GM06990 (cell line): ENCODE measurements at regions not wholly inside any gene's neighbourhood (a gene's known extent, or its start where the extent isn't known, plus 50 kb on each side); places are given as distances from the start of the nearest gene placed in this dataset.

Experiments
- DNase-seq: peaks from one replicate; pipeline ENCODE4 v3.0.0-alpha.2; 2011; ENCODE audit not compliant: insufficient read length; ENCODE audit errors: extremely low read depth
- H3K27me3 ChIP-seq: replicated peaks from 2 replicates; pipeline ENCODE4 v1.6.0; 2011; ENCODE audit warnings: low read length; ENCODE audit not compliant: control insufficient read depth, insufficient read depth
- H3K36me3 ChIP-seq: 2 replicates; pipeline ENCODE4 v1.5.1; 2011; ENCODE audit warnings: low read length; ENCODE audit not compliant: control insufficient read depth, insufficient read depth
- H3K4me3 ChIP-seq: replicated peaks from 2 replicates; pipeline ENCODE4 v1.5.1; 2011; ENCODE audit warnings: low read depth, mild to moderate bottlenecking, control low read depth, low read length
- TF ChIP-seq, protein P1 (sequence below): IDR thresholded peaks from 2 replicates; pipeline ENCODE4 v1.5.1; 2011; ENCODE audit warnings: low read length, control low read depth, mild to moderate bottlenecking, inconsistent platforms; ENCODE audit not compliant: insufficient read depth, poor library complexity, severe bottlenecking

DNA sequence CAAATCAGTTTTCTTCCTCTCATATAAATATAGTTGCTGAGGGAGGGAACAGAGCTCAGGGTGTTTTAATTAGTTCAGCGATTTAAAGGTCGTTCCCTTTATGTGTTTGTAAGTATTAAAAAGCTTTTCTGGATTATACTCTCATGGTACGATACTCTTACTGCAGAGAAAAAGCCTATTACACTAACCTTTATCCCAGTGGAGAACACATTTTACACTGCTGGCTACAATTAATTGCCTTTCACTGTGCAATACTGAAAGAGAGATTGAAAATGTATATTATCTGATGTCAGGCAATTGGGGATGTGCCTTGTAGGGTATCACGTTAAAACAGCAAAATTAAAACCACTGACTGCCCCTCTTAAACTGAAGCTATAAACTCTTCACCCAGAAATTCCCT is 526.9 kb upstream of the SGCG start:
- no peak for DNase-seq
- Histone ChIP-seq H3K27me3 (no peaks in the 10 kb centered on the region), H3K4me3 (no peak overlapping the region), H3K36me3 (no peaks in the 10 kb centered on the region)
- TF ChIP-seq, protein P1, sequence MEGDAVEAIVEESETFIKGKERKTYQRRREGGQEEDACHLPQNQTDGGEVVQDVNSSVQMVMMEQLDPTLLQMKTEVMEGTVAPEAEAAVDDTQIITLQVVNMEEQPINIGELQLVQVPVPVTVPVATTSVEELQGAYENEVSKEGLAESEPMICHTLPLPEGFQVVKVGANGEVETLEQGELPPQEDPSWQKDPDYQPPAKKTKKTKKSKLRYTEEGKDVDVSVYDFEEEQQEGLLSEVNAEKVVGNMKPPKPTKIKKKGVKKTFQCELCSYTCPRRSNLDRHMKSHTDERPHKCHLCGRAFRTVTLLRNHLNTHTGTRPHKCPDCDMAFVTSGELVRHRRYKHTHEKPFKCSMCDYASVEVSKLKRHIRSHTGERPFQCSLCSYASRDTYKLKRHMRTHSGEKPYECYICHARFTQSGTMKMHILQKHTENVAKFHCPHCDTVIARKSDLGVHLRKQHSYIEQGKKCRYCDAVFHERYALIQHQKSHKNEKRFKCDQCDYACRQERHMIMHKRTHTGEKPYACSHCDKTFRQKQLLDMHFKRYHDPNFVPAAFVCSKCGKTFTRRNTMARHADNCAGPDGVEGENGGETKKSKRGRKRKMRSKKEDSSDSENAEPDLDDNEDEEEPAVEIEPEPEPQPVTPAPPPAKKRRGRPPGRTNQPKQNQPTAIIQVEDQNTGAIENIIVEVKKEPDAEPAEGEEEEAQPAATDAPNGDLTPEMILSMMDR = no peak

DNA sequence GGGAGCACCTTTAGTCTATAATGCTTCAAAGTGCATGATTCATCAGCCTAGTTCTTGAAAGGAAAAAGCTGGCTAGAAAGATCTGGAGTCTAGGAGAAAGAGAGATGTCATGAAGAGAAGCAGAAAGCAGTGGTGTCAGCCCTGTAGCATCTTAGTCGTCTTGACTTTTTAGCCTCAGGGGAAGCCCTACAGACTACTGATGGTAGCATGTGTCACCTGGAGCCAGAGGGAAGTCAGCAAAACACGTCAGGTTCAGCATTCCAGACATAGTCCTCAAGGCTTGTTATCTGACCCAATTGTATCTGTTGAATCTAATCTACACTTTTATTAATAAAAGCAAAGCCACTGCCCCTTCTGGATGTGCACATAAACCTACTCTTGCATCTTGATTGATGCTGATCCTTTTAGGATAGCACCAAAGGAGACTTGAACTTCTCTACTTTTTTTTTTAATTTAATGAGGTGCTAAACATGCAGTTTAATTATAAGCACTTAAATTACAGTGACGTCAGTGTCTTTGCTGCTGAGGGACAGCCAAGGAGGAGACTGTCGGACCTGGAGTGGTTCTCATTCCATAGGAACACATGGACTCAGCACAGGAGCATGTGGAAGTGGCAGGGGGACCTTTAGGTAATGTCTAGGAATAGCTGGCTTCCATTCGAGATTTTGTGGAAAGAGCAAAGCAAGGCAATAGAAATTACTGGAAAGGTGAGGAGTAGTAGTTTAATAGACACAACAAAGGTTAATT is 525.5 kb upstream of the SGCG start:
- Histone ChIP-seq H3K27me3 (no peaks in the 10 kb centered on the region), H3K36me3 (no peaks in the 10 kb centered on the region), H3K4me3 (no peak overlapping the region)
- no peak for DNase-seq
- TF ChIP-seq, protein P1 = no peak

DNA sequence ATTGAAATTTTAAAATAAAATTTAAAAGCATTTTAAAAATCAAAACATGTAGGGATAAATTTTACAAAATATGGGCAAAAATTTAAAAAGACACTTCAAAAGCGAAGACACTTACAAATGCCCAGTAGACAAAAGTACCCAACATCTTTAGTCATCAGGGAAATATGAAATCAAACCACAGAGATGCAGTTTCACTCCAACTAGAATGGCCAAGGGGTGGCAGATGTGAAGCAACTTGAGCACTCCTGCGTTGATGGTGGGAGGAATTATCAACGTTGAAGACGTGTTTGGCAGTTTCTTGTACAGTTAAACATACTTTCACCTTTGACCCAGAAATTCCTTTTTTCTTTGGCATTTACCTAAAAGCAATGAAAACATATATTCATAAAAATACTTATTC is 518.0 kb upstream of the SGCG start:
- TF ChIP-seq, protein P1 = no peak
- no peaks in the 10 kb centered on the region for H3K36me3 ChIP-seq
- no peak for DNase-seq
- no peaks in the 10 kb centered on the region for H3K27me3 ChIP-seq
- no peak overlapping the region for H3K4me3 ChIP-seq

DNA sequence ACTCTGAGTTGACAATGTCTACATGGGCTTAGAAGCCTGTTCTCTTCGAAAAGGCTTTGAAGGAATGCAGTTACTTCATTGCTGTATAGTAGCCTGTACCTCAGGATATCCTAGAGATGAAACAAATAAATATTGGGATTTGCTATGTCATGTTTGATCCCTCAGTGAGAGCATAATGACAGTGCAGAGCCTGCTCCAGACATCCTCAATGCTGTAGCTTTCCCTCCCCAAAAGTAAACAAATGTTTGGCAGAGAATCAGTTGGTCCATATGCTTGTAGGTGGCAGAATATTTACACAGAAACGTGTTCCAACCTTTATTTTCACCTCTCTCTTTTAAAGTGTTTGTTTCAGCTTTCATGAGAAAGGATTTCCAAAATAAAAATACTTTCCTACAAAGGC is 515.3 kb upstream of the SGCG start:
- Histone ChIP-seq H3K27me3 (no peaks in the 10 kb centered on the region), H3K36me3 (no peaks in the 10 kb centered on the region), H3K4me3 (no peak overlapping the region)
- DNase-seq = no peak
- TF ChIP-seq, protein P1 = no peak

DNA sequence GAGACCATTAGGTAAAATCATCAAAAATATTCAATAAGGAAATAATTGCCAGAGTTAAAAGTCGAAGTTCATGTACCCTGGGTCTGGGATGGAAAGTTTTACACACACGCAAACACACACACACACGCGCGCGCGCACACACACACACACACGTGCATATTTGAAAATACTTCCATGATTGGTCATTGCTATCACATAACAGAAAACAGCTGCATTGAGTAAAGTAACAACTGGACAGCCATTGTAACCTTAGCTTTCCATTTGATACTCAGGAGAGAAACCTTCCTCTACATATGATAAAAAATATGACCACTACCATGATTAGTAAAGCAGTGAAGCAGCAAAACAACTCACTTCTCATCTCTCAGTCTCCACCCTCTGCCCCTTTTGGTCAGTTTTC is 490.0 kb upstream of the SGCG start:
- H3K4me3 ChIP-seq = no peak overlapping the region
- H3K27me3 ChIP-seq = no peaks in the 10 kb centered on the region
- no peaks in the 10 kb centered on the region for H3K36me3 ChIP-seq
- TF ChIP-seq, protein P1 = no peak
- DNase-seq = no peak

DNA sequence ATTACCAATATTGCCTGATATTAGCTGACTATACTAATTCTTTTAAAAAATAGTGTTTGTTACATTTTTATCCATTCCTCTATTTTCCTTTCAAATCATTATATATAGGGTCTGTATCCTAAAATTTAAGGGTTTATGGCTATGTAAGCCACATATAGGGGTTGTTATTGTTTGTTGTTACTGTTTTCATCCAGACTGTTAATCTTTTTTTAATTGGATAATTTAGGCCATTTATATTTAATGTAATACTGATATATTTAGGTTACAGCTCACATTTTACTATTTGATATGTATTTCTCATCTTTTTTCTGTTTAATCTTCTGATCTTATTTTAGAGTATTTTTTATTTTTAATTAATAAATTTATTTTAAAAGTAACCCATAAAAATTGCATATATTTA is 487.1 kb upstream of the SGCG start:
- DNase-seq = no peak
- H3K36me3 ChIP-seq = no peaks in the 10 kb centered on the region
- TF ChIP-seq, protein P1 = no peak
- no peaks in the 10 kb centered on the region for H3K27me3 ChIP-seq
- H3K4me3 ChIP-seq = no peak overlapping the region
